Glutamatergic neuron (in vitro differentiated cells): ENCODE measurements at regions not wholly inside any gene's neighbourhood (a gene's known extent, or its start where the extent isn't known, plus 50 kb on each side); places are given as distances from the start of the nearest gene placed in this dataset.

Experiments used
- DNase-seq: peaks from one replicate; pipeline ENCODE4 v3.0.0; 2022
- H3K27ac Mint-ChIP-seq: one replicate; pipeline ENCODE4 v1.8.0; 2020; ENCODE audit warnings: mild to moderate bottlenecking, mixed read lengths, inconsistent platforms; ENCODE audit not compliant: unreplicated experiment
- H3K27me3 Mint-ChIP-seq: one replicate; pipeline ENCODE4 v1.8.0; 2020; ENCODE audit warnings: mild to moderate bottlenecking, moderate library complexity, mixed read lengths, inconsistent platforms; ENCODE audit not compliant: unreplicated experiment
- H3K36me3 Mint-ChIP-seq: one replicate; pipeline ENCODE4 v1.8.0; 2020; ENCODE audit warnings: mild to moderate bottlenecking, mixed read lengths, inconsistent platforms; ENCODE audit not compliant: unreplicated experiment
- H3K4me1 Mint-ChIP-seq: one replicate; pipeline ENCODE4 v1.8.0; 2020; ENCODE audit warnings: mild to moderate bottlenecking, low read depth, mixed read lengths, inconsistent platforms; ENCODE audit not compliant: unreplicated experiment
- H3K4me3 Mint-ChIP-seq: one replicate; pipeline ENCODE4 v1.8.0; 2020; ENCODE audit warnings: mild to moderate bottlenecking, mixed read lengths, inconsistent platforms; ENCODE audit not compliant: unreplicated experiment
- H3K9me3 Mint-ChIP-seq: one replicate; pipeline ENCODE4 v1.8.0; 2020; ENCODE audit warnings: mild to moderate bottlenecking, moderate library complexity, mixed read lengths, inconsistent platforms; ENCODE audit not compliant: unreplicated experiment
- TF ChIP-seq, protein P1 (sequence below): fragments of 200-600 bp; sonication (generic); IDR thresholded peaks from one replicate; pipeline ENCODE4 v1.5.0; 2021; ENCODE audit not compliant: partially characterized antibody, unreplicated experiment

GRCh38 chr18:75506913-75507312 lies 79.4 kb upstream of the SMIM21 start:
- no peak overlapping the region for H3K4me3 Mint-ChIP-seq
- no peaks in the 10 kb centered on the region for H3K36me3 Mint-ChIP-seq
- no peaks in the 10 kb centered on the region for H3K4me1 Mint-ChIP-seq
- TF ChIP-seq, protein P1, sequence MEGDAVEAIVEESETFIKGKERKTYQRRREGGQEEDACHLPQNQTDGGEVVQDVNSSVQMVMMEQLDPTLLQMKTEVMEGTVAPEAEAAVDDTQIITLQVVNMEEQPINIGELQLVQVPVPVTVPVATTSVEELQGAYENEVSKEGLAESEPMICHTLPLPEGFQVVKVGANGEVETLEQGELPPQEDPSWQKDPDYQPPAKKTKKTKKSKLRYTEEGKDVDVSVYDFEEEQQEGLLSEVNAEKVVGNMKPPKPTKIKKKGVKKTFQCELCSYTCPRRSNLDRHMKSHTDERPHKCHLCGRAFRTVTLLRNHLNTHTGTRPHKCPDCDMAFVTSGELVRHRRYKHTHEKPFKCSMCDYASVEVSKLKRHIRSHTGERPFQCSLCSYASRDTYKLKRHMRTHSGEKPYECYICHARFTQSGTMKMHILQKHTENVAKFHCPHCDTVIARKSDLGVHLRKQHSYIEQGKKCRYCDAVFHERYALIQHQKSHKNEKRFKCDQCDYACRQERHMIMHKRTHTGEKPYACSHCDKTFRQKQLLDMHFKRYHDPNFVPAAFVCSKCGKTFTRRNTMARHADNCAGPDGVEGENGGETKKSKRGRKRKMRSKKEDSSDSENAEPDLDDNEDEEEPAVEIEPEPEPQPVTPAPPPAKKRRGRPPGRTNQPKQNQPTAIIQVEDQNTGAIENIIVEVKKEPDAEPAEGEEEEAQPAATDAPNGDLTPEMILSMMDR, result no peak
- DNase-seq, result no peak
- H3K27ac Mint-ChIP-seq, result no peak overlapping the region
- no peaks in the 10 kb centered on the region for H3K27me3 Mint-ChIP-seq
- peaks cover 10% of the 10 kb centered on the region for H3K9me3 Mint-ChIP-seq

GRCh38 chr18:75504469-75504868 lies 77.0 kb upstream of the SMIM21 start:
- Mint-ChIP-seq H3K4me1 (no peaks in the 10 kb centered on the region), H3K36me3 (no peaks in the 10 kb centered on the region), H3K27me3 (no peaks in the 10 kb centered on the region), H3K9me3 (peaks cover 5% of the 10 kb centered on the region), H3K4me3 (no peak overlapping the region), H3K27ac (no peak overlapping the region)
- TF ChIP-seq, protein P1, result no peak
- DNase-seq, result no peak

DNA sequence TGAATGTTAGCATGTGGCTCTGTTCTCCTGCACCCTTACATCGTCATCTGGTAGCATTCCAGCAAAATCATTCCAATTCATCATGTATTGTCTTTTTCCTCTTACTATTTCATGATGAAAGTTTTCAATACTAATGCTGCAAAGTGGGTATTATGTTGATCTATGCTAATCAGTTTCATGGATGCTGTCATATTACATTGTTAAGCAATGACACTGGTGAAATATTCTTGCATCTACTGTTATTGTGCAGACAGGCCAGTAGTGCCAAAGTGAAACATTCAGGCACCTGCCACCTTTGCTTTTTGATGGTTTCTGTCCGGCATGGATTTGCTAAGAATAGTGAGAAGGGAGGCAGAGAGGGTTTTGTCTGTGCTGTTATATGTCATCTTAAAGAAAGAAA lies 76.1 kb upstream of the SMIM21 start:
- Mint-ChIP-seq H3K4me3 (no peak overlapping the region), H3K27me3 (no peaks in the 10 kb centered on the region), H3K4me1 (no peaks in the 10 kb centered on the region), H3K36me3 (no peaks in the 10 kb centered on the region), H3K27ac (no peak overlapping the region), H3K9me3 (peaks cover 2% of the 10 kb centered on the region)
- no peak for DNase-seq
- TF ChIP-seq, protein P1, result no peak

GRCh38 chr18:75502286-75502685 lies 74.8 kb upstream of the SMIM21 start:
- H3K9me3 Mint-ChIP-seq, result peaks cover 2% of the 10 kb centered on the region
- no peaks in the 10 kb centered on the region for H3K4me1 Mint-ChIP-seq
- H3K4me3 Mint-ChIP-seq, result no peak overlapping the region
- no peak overlapping the region for H3K27ac Mint-ChIP-seq
- no peak for DNase-seq
- H3K27me3 Mint-ChIP-seq, result no peaks in the 10 kb centered on the region
- TF ChIP-seq, protein P1, result no peak
- H3K36me3 Mint-ChIP-seq, result no peaks in the 10 kb centered on the region

- H3K4me3 Mint-ChIP-seq, result no peak overlapping the region
- TF ChIP-seq, protein P1, result no peak
- H3K27ac Mint-ChIP-seq, result no peak overlapping the region
- DNase-seq, result no peak
- no peaks in the 10 kb centered on the region for H3K4me1 Mint-ChIP-seq
- H3K9me3 Mint-ChIP-seq, result peaks cover 2% of the 10 kb centered on the region
- no peaks in the 10 kb centered on the region for H3K27me3 Mint-ChIP-seq
- no peaks in the 10 kb centered on the region for H3K36me3 Mint-ChIP-seq
These were observed 73.0 kb upstream of the SMIM21 start for GRCh38 chr18:75500545-75500944.
